GM12878 (cell line): ENCODE measurements at regions not wholly inside any gene's neighbourhood (a gene's known extent, or its start where the extent isn't known, plus 50 kb on each side); places are given as distances from the start of the nearest gene placed in this dataset.

Experiments used
- ATAC-seq: fragments of 200-7000 bp; cut with Tn5 transposase; 3 replicates; pipeline ENCODE4 v1.9.1; 2020; ENCODE audit warnings: mild to moderate bottlenecking, moderate library complexity
- BruUV-seq: library from RNA; stranded (reverse); fragments of 400-500 nt; replicated peaks from 2 replicates; lab custom pipeline; 2021; lab: Mats Ljungman, UMichigan
- CTCF ChIA-PET: fragments of 300-600 bp; sonication (Branson Sonifier 250); formaldehyde crosslinking; extraction: SDS; loops from one replicate; lab custom pipeline; 2021; ENCODE audit warnings: inconsistent platforms; lab: Yijun Ruan, JAX
- POLR2A ChIA-PET: fragments of 350-600 bp; formaldehyde crosslinking; extraction: SDS; loops from one replicate; lab custom pipeline; 2021; ENCODE audit warnings: inconsistent platforms; lab: Charles Lee
- RAD21 ChIA-PET: fragments of 300-600 bp; sonication (Branson Sonifier 250); formaldehyde crosslinking; loops from one replicate; lab custom pipeline; 2023; ENCODE audit warnings: antibody characterized with exemption; ENCODE audit not compliant: unreplicated experiment; lab: Charles Lee
- SMC1A ChIA-PET: fragments of 300-600 bp; sonication (Branson Sonifier 250); formaldehyde crosslinking; loops from one replicate; lab custom pipeline; 2023; ENCODE audit not compliant: unreplicated experiment, uncharacterized antibody; lab: Charles Lee
- DNase-seq: peaks from one replicate; pipeline ENCODE4 v3.0.0-alpha.2; 2011; ENCODE audit warnings: low read depth, low spot score
- FAIRE-seq: peaks from 3 replicates; lab custom pipeline; 2011; peaks lifted over from hg19 to GRCh38; lab: Jason Lieb, UNC
- H2AFZ ChIP-seq: 2 replicates; pipeline ENCODE4 v1.6.0; 2011; ENCODE audit warnings: low read depth, low read length, control low read depth; ENCODE audit not compliant: control insufficient read depth
- H3K27ac ChIP-seq: 2 replicates; pipeline ENCODE4 v1.5.1; 2011; ENCODE audit warnings: control low read depth; ENCODE audit not compliant: control insufficient read depth, insufficient read depth
- H3K27me3 ChIP-seq, 2 experiments: replicated peaks in 1 of 2; 2 replicates each; pipeline versions ENCODE4 v1.6.0 to v1.6.1; 2011; ENCODE audit warnings: low read length in 1 of 2; ENCODE audit not compliant: control insufficient read depth in 2 of 2, insufficient read depth in 2 of 2
- H3K36me3 ChIP-seq, 2 experiments: 2 replicates each; pipeline ENCODE4 v1.5.1; 2011; ENCODE audit warnings: low read length in 1 of 2; ENCODE audit not compliant: control insufficient read depth in 2 of 2, insufficient read depth in 2 of 2
- H3K4me1 ChIP-seq: 2 replicates; pipeline ENCODE4 v1.6.1; 2011; ENCODE audit warnings: mild to moderate bottlenecking, low read length, moderate library complexity, mixed read lengths; ENCODE audit not compliant: control insufficient read depth, insufficient read depth
- H3K4me2 ChIP-seq: 2 replicates; pipeline ENCODE4 v1.6.0; 2011; ENCODE audit warnings: control low read depth; ENCODE audit not compliant: control insufficient read depth, insufficient read depth
- H3K4me3 ChIP-seq: fragments of 200-600 bp; sonication (generic); 2 replicates; pipeline ENCODE4 v1.5.1; 2016
- H3K79me2 ChIP-seq: 2 replicates; pipeline ENCODE4 v1.6.0; 2011; ENCODE audit warnings: low read length; ENCODE audit not compliant: control insufficient read depth, insufficient read depth
- H3K9ac ChIP-seq: 2 replicates; pipeline ENCODE4 v1.8.0; 2011; ENCODE audit warnings: low read length, control low read depth, mixed read lengths; ENCODE audit not compliant: control insufficient read depth, insufficient read depth
- H3K9me3 ChIP-seq: replicated peaks from 3 replicates; pipeline ENCODE4 v1.5.1; 2011; ENCODE audit warnings: mild to moderate bottlenecking, low read length; ENCODE audit not compliant: control insufficient read depth, insufficient read depth
- H4K20me1 ChIP-seq: 2 replicates; pipeline ENCODE4 v1.6.0; 2011; ENCODE audit not compliant: control insufficient read depth, insufficient read depth
- ATF3 ChIP-seq: IDR thresholded peaks from 2 replicates; pipeline ENCODE4 v1.6.1; 2011; ENCODE audit warnings: low read depth, mild to moderate bottlenecking, low read length, moderate library complexity, borderline replicate concordance; ENCODE audit errors: extremely low read depth
- CUX1 ChIP-seq: IDR thresholded peaks from 2 replicates; pipeline ENCODE4 v1.6.1; 2012; ENCODE audit warnings: improper control_type of control experiment, low read depth, low read length; ENCODE audit not compliant: insufficient replicate concordance
- FOXM1 ChIP-seq: IDR thresholded peaks from 2 replicates; pipeline ENCODE4 v1.6.1; 2012; ENCODE audit warnings: low read depth, mild to moderate bottlenecking, inconsistent platforms, low read length, moderate library complexity
- KLF5 ChIP-seq: fragments of 450-650 bp; IDR thresholded peaks from 2 replicates; pipeline ENCODE4 v1.6.1; 2014; ENCODE audit warnings: mild to moderate bottlenecking; ENCODE audit not compliant: partially characterized antibody
- PRDM15 ChIP-seq: fragments of 450-650 bp; formaldehyde crosslinking; IDR thresholded peaks from 2 replicates; pipeline ENCODE4 v1.4.0; 2020; ENCODE audit warnings: mild to moderate bottlenecking, moderate library complexity
- RAD21 ChIP-seq: IDR thresholded peaks from 2 replicates; pipeline ENCODE4 v1.6.1; 2011; ENCODE audit warnings: mild to moderate bottlenecking, low read depth, low read length, moderate library complexity; ENCODE audit not compliant: insufficient read depth
- SUPT20H ChIP-seq: IDR thresholded peaks from 2 replicates; pipeline ENCODE4 v1.6.1; 2011; ENCODE audit warnings: low read depth, mild to moderate bottlenecking, low read length, moderate library complexity, borderline replicate concordance; ENCODE audit not compliant: control insufficient read depth
- TCF12 ChIP-seq: IDR thresholded peaks from 2 replicates; pipeline ENCODE4 v1.6.1; 2011; ENCODE audit warnings: low read depth, mild to moderate bottlenecking, low read length
- ZBTB33 ChIP-seq: fragments of 450-650 bp; IDR thresholded peaks from 2 replicates; pipeline ENCODE4 v1.6.1; 2017; ENCODE audit warnings: mild to moderate bottlenecking
- WGBS: methylation state at CpG from one replicate; pipeline ENCODE4 v1.1.6; 2016; ENCODE audit warnings: low lambda C conversion rate; ENCODE audit not compliant: insufficient replicate concordance, insufficient coverage; ENCODE audit errors: missing lambda C conversion rate; 5-methylcytosine and 5-hydroxymethylcytosine counted together
- in situ Hi-C: fragments of 300-500 bp; cut with MboI; formaldehyde crosslinking; loops from 9 replicates; pipeline ENCODE4 v1.14.3; 2018; ENCODE audit warnings: mixed read lengths
- intact Hi-C: fragments of 100-400 bp; cut with micrococcal nuclease; formaldehyde crosslinking; loops from one replicate; pipeline ENCODE4 v1.14.2; 2022; ENCODE audit not compliant: unreplicated experiment

- ChIA-PET CTCF (no interaction called here), RAD21 (no interaction called here), POLR2A (no interaction called here), SMC1A (no interaction called here)
- H3K4me3 ChIP-seq = no peak overlapping the region
- 17% methylated on average over 2 of the region's 2 CpGs for WGBS
- H3K79me2 ChIP-seq = no peaks in the 10 kb centered on the region
- no peaks in the 10 kb centered on the region for H4K20me1 ChIP-seq
- FAIRE-seq (no peak), ATAC-seq (no peak), DNase-seq (no peak)
- no peaks in the 10 kb centered on the region for H3K27me3 ChIP-seq
- no peak overlapping the region for H3K27ac ChIP-seq
- intact Hi-C loops (no loop called here), in situ Hi-C loops (no loop called here)
- H3K4me2 ChIP-seq = no peak overlapping the region
- no peaks in the 10 kb centered on the region for H3K36me3 ChIP-seq
- no TSS peak for BruUV-seq
- no peak overlapping the region for H2AFZ ChIP-seq
- no peak overlapping the region for H3K9ac ChIP-seq
- H3K4me1 ChIP-seq = no peaks in the 10 kb centered on the region
- H3K9me3 ChIP-seq = no peaks in the 10 kb centered on the region
- TF ChIP-seq CUX1 = no peak
- TF ChIP-seq FOXM1 = no peak
- no peak for TF ChIP-seq ATF3
- no peak for TF ChIP-seq TCF12
- no peak for TF ChIP-seq ZBTB33
- TF ChIP-seq SUPT20H = no peak
- no peak for TF ChIP-seq PRDM15 (CRISPR knock-in tag)
- no peak for TF ChIP-seq KLF5
- no peak for TF ChIP-seq RAD21
These were observed 662.6 kb upstream of the MGMT start for GRCh38 chr10:128804411-128804810.
